Endothelial cell of umbilical vein (primary cell): ENCODE measurements at regions not wholly inside any gene's neighbourhood (a gene's known extent, or its start where the extent isn't known, plus 50 kb on each side); places are given as distances from the start of the nearest gene placed in this dataset.

ENCODE experiments used
- CTCF ChIP-seq, 2 donors: IDR thresholded peaks; 1 replicate in 1 of 2; 2 replicates in 1 of 2; pipeline ENCODE4 v1.5.1; 2011; ENCODE audit warnings: low read length in 2 of 2, mild to moderate bottlenecking in 2 of 2, moderate library complexity in 2 of 2, control low read depth in 1 of 2, inconsistent platforms in 1 of 2, low read depth in 1 of 2; ENCODE audit not compliant: insufficient read depth in 1 of 2; ENCODE audit errors: extremely low read depth in 1 of 2
- MYC ChIP-seq: IDR thresholded peaks from one replicate; pipeline ENCODE4 v1.6.1; 2011; ENCODE audit warnings: mild to moderate bottlenecking, low read depth, low read length
- POLR2A ChIP-seq: IDR thresholded peaks from 2 replicates; pipeline ENCODE4 v1.6.1; 2012; ENCODE audit warnings: low read depth, mild to moderate bottlenecking, control low read depth, low read length

GRCh38 chr1:4964634-4965345 lies 310.4 kb downstream of the AJAP1 start:
- TF ChIP-seq MYC (no peak), CTCF (IDR thresholded peaks at IDR 0.05; ENCODE audit: extremely low read depth in 1 of 2, insufficient read depth in 1 of 2, low read depth in 1 of 2, low read length in 2 of 2) (no peak), POLR2A (no peak)
